ENCODE measurements at regions not wholly inside any gene's neighbourhood (a gene's known extent, or its start where the extent isn't known, plus 50 kb on each side); places are given as distances from the start of the nearest gene placed in this dataset.

- CTCF ChIA-PET = no interaction called here
- no peak for DNase-seq
- Mint-ChIP-seq H3K27ac (no peak overlapping the region), H3K36me3 (ENCODE audit: low read depth) (peaks cover 60% of the 10 kb centered on the region), H3K4me1 (ENCODE audit: low read depth) (peaks cover 6% of the 10 kb centered on the region), H3K9me3 (no peaks in the 10 kb centered on the region), H3K4me3 (no peak overlapping the region), H3K27me3 (ENCODE audit: low read depth) (no peaks in the 10 kb centered on the region)
- intact Hi-C loops (cut with micrococcal nuclease) = no loop called here
Measured at GRCh38 chr6:25105070-25105925, 169.5 kb upstream of the RIPOR2 start.

GRCh38 chr6:25107218-25107617, 171.5 kb upstream of the RIPOR2 start:
- H3K9me3 Mint-ChIP-seq = no peaks in the 10 kb centered on the region
- DNase-seq = no peak
- H3K4me3 Mint-ChIP-seq = no peak overlapping the region
- peaks cover 73% of the 10 kb centered on the region for H3K36me3 Mint-ChIP-seq (ENCODE audit: low read depth)
- H3K27ac Mint-ChIP-seq = peak overlapping the region; percentile 0
- peaks cover 6% of the 10 kb centered on the region for H3K4me1 Mint-ChIP-seq (ENCODE audit: low read depth)
- CTCF ChIA-PET = no interaction called here
- H3K27me3 Mint-ChIP-seq (ENCODE audit: low read depth) = no peaks in the 10 kb centered on the region
- intact Hi-C loops (cut with micrococcal nuclease) = no loop called here

- Mint-ChIP-seq H3K4me3 (no peak overlapping the region), H3K36me3 (ENCODE audit: low read depth) (peaks cover 67% of the 10 kb centered on the region), H3K9me3 (no peaks in the 10 kb centered on the region), H3K27me3 (ENCODE audit: low read depth) (no peaks in the 10 kb centered on the region), H3K4me1 (ENCODE audit: low read depth) (no peaks in the 10 kb centered on the region), H3K27ac (no peak overlapping the region)
- CTCF ChIA-PET = no interaction called here
- intact Hi-C loops (cut with micrococcal nuclease) = no loop called here
- DNase-seq = no peak
Measured at GRCh38 chr6:25111782-25112181, 167.4 kb upstream of the CARMIL1 start.

- Mint-ChIP-seq H3K27me3 (ENCODE audit: low read depth) (no peaks in the 10 kb centered on the region), H3K4me1 (ENCODE audit: low read depth) (no peaks in the 10 kb centered on the region), H3K27ac (peak overlapping the region; percentile 22), H3K4me3 (no peak overlapping the region), H3K36me3 (ENCODE audit: low read depth) (peaks cover 62% of the 10 kb centered on the region), H3K9me3 (no peaks in the 10 kb centered on the region)
- no peak for DNase-seq
- intact Hi-C loops (cut with micrococcal nuclease) = no loop called here
- CTCF ChIA-PET = no interaction called here
Measured at GRCh38 chr6:25112322-25112773, 166.8 kb upstream of the CARMIL1 start.

GRCh38 chr6:25113436-25113835, 165.7 kb upstream of the CARMIL1 start:
- no peak for DNase-seq
- CTCF ChIA-PET = no interaction called here
- no peaks in the 10 kb centered on the region for H3K27me3 Mint-ChIP-seq (ENCODE audit: low read depth)
- intact Hi-C loops (cut with micrococcal nuclease) = no loop called here
- H3K27ac Mint-ChIP-seq = no peak overlapping the region
- H3K4me1 Mint-ChIP-seq (ENCODE audit: low read depth) = peaks cover 10% of the 10 kb centered on the region
- H3K36me3 Mint-ChIP-seq (ENCODE audit: low read depth) = peaks cover 63% of the 10 kb centered on the region
- no peak overlapping the region for H3K4me3 Mint-ChIP-seq
- H3K9me3 Mint-ChIP-seq = no peaks in the 10 kb centered on the region

- CTCF ChIA-PET = no interaction called here
- H3K4me3 Mint-ChIP-seq = no peak overlapping the region
- intact Hi-C loops (cut with micrococcal nuclease) = no loop called here
- peaks cover 4% of the 10 kb centered on the region for H3K9me3 Mint-ChIP-seq
- peaks cover 34% of the 10 kb centered on the region for H3K4me1 Mint-ChIP-seq (ENCODE audit: low read depth)
- no peak for DNase-seq
- peaks cover 52% of the 10 kb centered on the region for H3K36me3 Mint-ChIP-seq (ENCODE audit: low read depth)
- H3K27me3 Mint-ChIP-seq (ENCODE audit: low read depth) = no peaks in the 10 kb centered on the region
- no peak overlapping the region for H3K27ac Mint-ChIP-seq
Measured at GRCh38 chr6:25118038-25118437, 161.1 kb upstream of the CARMIL1 start.

- H3K36me3 Mint-ChIP-seq (ENCODE audit: low read depth) = peaks cover 62% of the 10 kb centered on the region
- DNase-seq = no peak
- peaks cover 45% of the 10 kb centered on the region for H3K4me1 Mint-ChIP-seq (ENCODE audit: low read depth)
- H3K27ac Mint-ChIP-seq = no peak overlapping the region
- CTCF ChIA-PET = no interaction called here
- intact Hi-C loops (cut with micrococcal nuclease) = no loop called here
- no peaks in the 10 kb centered on the region for H3K27me3 Mint-ChIP-seq (ENCODE audit: low read depth)
- peaks cover 4% of the 10 kb centered on the region for H3K9me3 Mint-ChIP-seq
- H3K4me3 Mint-ChIP-seq = no peak overlapping the region
Measured at GRCh38 chr6:25121186-25121585, 158.0 kb upstream of the CARMIL1 start.

- no peak overlapping the region for H3K4me3 Mint-ChIP-seq
- H3K36me3 Mint-ChIP-seq (ENCODE audit: low read depth) = peaks cover 63% of the 10 kb centered on the region
- no peaks in the 10 kb centered on the region for H3K27me3 Mint-ChIP-seq (ENCODE audit: low read depth)
- H3K27ac Mint-ChIP-seq = no peak overlapping the region
- H3K9me3 Mint-ChIP-seq = peaks cover 4% of the 10 kb centered on the region
- intact Hi-C loops (cut with micrococcal nuclease) = no loop called here
- peaks cover 45% of the 10 kb centered on the region for H3K4me1 Mint-ChIP-seq (ENCODE audit: low read depth)
- DNase-seq = no peak
- CTCF ChIA-PET = no interaction called here
Measured at GRCh38 chr6:25122001-25122400, 157.2 kb upstream of the CARMIL1 start.

- no peak overlapping the region for H3K27ac Mint-ChIP-seq
- peaks cover 64% of the 10 kb centered on the region for H3K36me3 Mint-ChIP-seq (ENCODE audit: low read depth)
- H3K4me1 Mint-ChIP-seq (ENCODE audit: low read depth) = peaks cover 45% of the 10 kb centered on the region
- intact Hi-C loops (cut with micrococcal nuclease) = no loop called here
- H3K9me3 Mint-ChIP-seq = peaks cover 4% of the 10 kb centered on the region
- no peak overlapping the region for H3K4me3 Mint-ChIP-seq
- no peak for DNase-seq
- no peaks in the 10 kb centered on the region for H3K27me3 Mint-ChIP-seq (ENCODE audit: low read depth)
- CTCF ChIA-PET = no interaction called here
Measured at GRCh38 chr6:25122622-25123237, 156.4 kb upstream of the CARMIL1 start.

- H3K4me3 Mint-ChIP-seq = no peak overlapping the region
- intact Hi-C loops (cut with micrococcal nuclease) = no loop called here
- H3K36me3 Mint-ChIP-seq (ENCODE audit: low read depth) = peaks cover 62% of the 10 kb centered on the region
- H3K27me3 Mint-ChIP-seq (ENCODE audit: low read depth) = no peaks in the 10 kb centered on the region
- no peak overlapping the region for H3K27ac Mint-ChIP-seq
- no peak for DNase-seq
- peaks cover 40% of the 10 kb centered on the region for H3K4me1 Mint-ChIP-seq (ENCODE audit: low read depth)
- H3K9me3 Mint-ChIP-seq = peaks cover 4% of the 10 kb centered on the region
- CTCF ChIA-PET = interaction anchor here (0.6 kb wide), 1 partner anchor 137 kb away, joined by 3 read pairs; no protein-coding TSS in a partner anchor
Measured at GRCh38 chr6:25124216-25124715, 154.9 kb upstream of the CARMIL1 start.

GRCh38 chr6:25125736-25126135, 153.4 kb upstream of the CARMIL1 start:
- Mint-ChIP-seq H3K4me3 (no peak overlapping the region), H3K4me1 (ENCODE audit: low read depth) (peaks cover 37% of the 10 kb centered on the region), H3K9me3 (peaks cover 4% of the 10 kb centered on the region), H3K27me3 (ENCODE audit: low read depth) (no peaks in the 10 kb centered on the region), H3K36me3 (ENCODE audit: low read depth) (peaks cover 72% of the 10 kb centered on the region), H3K27ac (no peak overlapping the region)
- intact Hi-C loops (cut with micrococcal nuclease) = no loop called here
- CTCF ChIA-PET = no interaction called here
- DNase-seq = no peak

- intact Hi-C loops (cut with micrococcal nuclease) = no loop called here
- peaks cover 71% of the 10 kb centered on the region for H3K36me3 Mint-ChIP-seq (ENCODE audit: low read depth)
- peaks cover 39% of the 10 kb centered on the region for H3K4me1 Mint-ChIP-seq (ENCODE audit: low read depth)
- no peak overlapping the region for H3K27ac Mint-ChIP-seq
- no peaks in the 10 kb centered on the region for H3K27me3 Mint-ChIP-seq (ENCODE audit: low read depth)
- peaks cover 2% of the 10 kb centered on the region for H3K9me3 Mint-ChIP-seq
- CTCF ChIA-PET = no interaction called here
- DNase-seq = no peak
- H3K4me3 Mint-ChIP-seq = no peak overlapping the region
Measured at GRCh38 chr6:25127076-25127837, 151.9 kb upstream of the CARMIL1 start.

All from activated naive CD4-positive, alpha-beta T cell treated with anti-CD3 and anti-CD28 coated beads for 36 hours (primary cell).